Liver (tissue), 8 donors: ENCODE measurements at regions not wholly inside any gene's neighbourhood (a gene's known extent, or its start where the extent isn't known, plus 50 kb on each side); places are given as distances from the start of the nearest gene placed in this dataset.

Experiments used
- DNase-seq: peaks from one replicate; pipeline ENCODE4 v3.0.0-alpha.2; 2017; ENCODE audit warnings: low spot score
- H3K27ac ChIP-seq, 2 donors: one replicate each; pipeline ENCODE4 v1.7.0; 2013; ENCODE audit warnings: inconsistent platforms in 2 of 2, low read length in 2 of 2, control low read depth in 1 of 2, low read depth in 1 of 2, mild to moderate bottlenecking in 1 of 2
- H3K27me3 ChIP-seq, 4 donors: one replicate each; pipeline versions ENCODE4 v1.6.1 to v1.7.0; 2013; ENCODE audit warnings: low read length in 3 of 4, inconsistent platforms in 1 of 4, mild to moderate bottlenecking in 1 of 4, moderate library complexity in 1 of 4; ENCODE audit not compliant: control insufficient read depth in 4 of 4, insufficient read depth in 4 of 4
- H3K36me3 ChIP-seq, 4 donors: one replicate each; pipeline versions ENCODE4 v1.6.1 to v1.7.0; 2013; ENCODE audit warnings: low read length in 3 of 4, mild to moderate bottlenecking in 3 of 4, low read depth in 1 of 4, moderate library complexity in 1 of 4; ENCODE audit not compliant: control insufficient read depth in 4 of 4, insufficient read depth in 3 of 4
- H3K4me1 ChIP-seq, 4 donors: one replicate each; pipeline versions ENCODE4 v1.6.1 to v1.7.0; 2013; ENCODE audit warnings: low read length in 3 of 4, mild to moderate bottlenecking in 3 of 4, moderate library complexity in 1 of 4; ENCODE audit not compliant: control insufficient read depth in 4 of 4, insufficient read depth in 4 of 4
- H3K4me3 ChIP-seq, 3 donors: one replicate each; pipeline versions ENCODE4 v1.6.1 to v1.7.0; 2013; ENCODE audit warnings: low read length in 3 of 3, control low read depth in 1 of 3, low read depth in 1 of 3, mild to moderate bottlenecking in 1 of 3
- H3K9ac ChIP-seq, 2 donors: one replicate each; pipeline ENCODE4 v1.7.0; 2013; ENCODE audit warnings: low read length in 2 of 2, mild to moderate bottlenecking in 2 of 2, moderate library complexity in 2 of 2, control low read depth in 1 of 2, low read depth in 1 of 2
- H3K9me3 ChIP-seq, 4 donors: one replicate each; pipeline versions ENCODE4 v1.6.1 to v1.7.0; 2013; ENCODE audit warnings: low read length in 3 of 4; ENCODE audit not compliant: control insufficient read depth in 4 of 4
- EGR1 ChIP-seq, 2 donors: IDR thresholded peaks; 2 replicates each; pipeline ENCODE4 v1.6.1; 2016 to 2018; ENCODE audit warnings: antibody characterized with exemption in 2 of 2, low read depth in 2 of 2
- FOXA1 ChIP-seq: IDR thresholded peaks from 2 replicates; pipeline ENCODE4 v1.6.1; 2016; ENCODE audit warnings: antibody characterized with exemption
- FOXA2 ChIP-seq: IDR thresholded peaks from 2 replicates; pipeline ENCODE4 v1.6.1; 2016; ENCODE audit warnings: antibody characterized with exemption
- GABPA ChIP-seq, 2 donors: IDR thresholded peaks in 1 of 2; conservative IDR thresholded peaks in 1 of 2; 2 replicates each; pipeline ENCODE4 v1.6.1; 2016; ENCODE audit warnings: antibody characterized with exemption in 2 of 2, mild to moderate bottlenecking in 1 of 2, moderate library complexity in 1 of 2
- HNF4A ChIP-seq, 2 donors: conservative IDR thresholded peaks; 2 replicates each; pipeline ENCODE4 v1.6.1; 2016; ENCODE audit warnings: antibody characterized with exemption in 2 of 2, mild to moderate bottlenecking in 2 of 2
- HNF4G ChIP-seq: IDR thresholded peaks from 2 replicates; pipeline ENCODE4 v1.6.1; 2016; ENCODE audit warnings: antibody characterized with exemption
- JUND ChIP-seq, 2 donors: IDR thresholded peaks; 2 replicates each; pipeline ENCODE4 v1.6.1; 2016; ENCODE audit warnings: antibody characterized with exemption in 2 of 2
- NR2F2 ChIP-seq: IDR thresholded peaks from 2 replicates; pipeline ENCODE4 v1.6.1; 2016; ENCODE audit warnings: antibody characterized with exemption
- RAD21 ChIP-seq, 2 donors: IDR thresholded peaks; 2 replicates each; pipeline ENCODE4 v1.6.1; 2016; ENCODE audit warnings: antibody characterized with exemption in 2 of 2, mild to moderate bottlenecking in 2 of 2
- RXRA ChIP-seq, 2 donors: IDR thresholded peaks; 2 replicates each; pipeline ENCODE4 v1.6.1; 2017 to 2018; ENCODE audit warnings: antibody characterized with exemption in 2 of 2, mild to moderate bottlenecking in 1 of 2
- SP1 ChIP-seq: IDR thresholded peaks from 2 replicates; pipeline ENCODE4 v1.6.1; 2018; ENCODE audit warnings: antibody characterized with exemption, mild to moderate bottlenecking
- TAF1 ChIP-seq: conservative IDR thresholded peaks from 2 replicates; pipeline ENCODE4 v1.6.1; 2016; ENCODE audit warnings: antibody characterized with exemption, mild to moderate bottlenecking
- YY1 ChIP-seq: IDR thresholded peaks from 2 replicates; pipeline ENCODE4 v1.6.1; 2016; ENCODE audit warnings: antibody characterized with exemption, mild to moderate bottlenecking
- WGBS: extraction: QIAGEN DNeasy Blood & Tissue Kit; methylation state at CpG from one replicate; pipeline ENCODE4 v1.1.7; 2013; 5-methylcytosine and 5-hydroxymethylcytosine counted together
- TF ChIP-seq, protein P1 (sequence below): fragments of 150-350 bp; IDR thresholded peaks from 2 replicates; pipeline ENCODE4 v1.5.1; 2017; ENCODE audit warnings: improper control_type of control experiment, low read depth, low read length; ENCODE audit not compliant: missing input control
- TF ChIP-seq, protein P2 (sequence below): IDR thresholded peaks from 2 replicates; pipeline ENCODE4 v1.6.1; 2016; ENCODE audit warnings: antibody characterized with exemption
- TF ChIP-seq, protein P3 (sequence below): IDR thresholded peaks from 2 replicates; pipeline ENCODE4 v1.6.1; 2016; ENCODE audit warnings: antibody characterized with exemption
- TF ChIP-seq, protein P4 (sequence below): IDR thresholded peaks from 2 replicates; pipeline ENCODE4 v1.6.1; 2016; ENCODE audit warnings: antibody characterized with exemption
- donor health status: healthy.
- donor health status: healthy.
- donor health status: healthy.
- donor health status: healthy.
- donor health status: healthy.

DNA sequence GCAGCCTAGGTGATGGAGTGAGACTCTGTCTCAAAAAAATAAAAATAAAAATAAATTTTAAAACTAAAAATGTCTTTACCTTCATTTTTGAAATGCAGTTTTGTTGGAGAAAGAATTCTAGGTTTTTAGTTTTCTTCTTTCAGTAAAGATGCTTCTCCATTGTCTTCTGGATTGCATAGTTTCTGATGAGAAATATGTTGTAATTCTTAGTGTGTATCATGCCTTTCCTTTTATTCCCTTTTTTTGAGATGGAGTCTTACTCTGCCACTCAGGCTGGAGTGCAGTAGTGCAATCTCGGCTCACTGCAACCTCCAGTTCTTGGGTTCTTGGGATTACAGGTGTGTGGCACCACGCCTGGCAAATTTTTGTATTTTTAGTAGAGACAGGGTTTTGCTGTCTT is 130.0 kb upstream of the FBXO11 start:
- Histone ChIP-seq H3K36me3 (no peaks in the 10 kb centered on the region), H3K9ac (no peak overlapping the region), H3K27ac (no peak overlapping the region), H3K4me3 (no peak overlapping the region), H3K9me3 (peaks cover 0 to 5% (median under 1%) of the 10 kb centered on the region in 4 donors), H3K4me1 (no peaks in the 10 kb centered on the region), H3K27me3 (no peaks in the 10 kb centered on the region)
- TF ChIP-seq, protein P1, sequence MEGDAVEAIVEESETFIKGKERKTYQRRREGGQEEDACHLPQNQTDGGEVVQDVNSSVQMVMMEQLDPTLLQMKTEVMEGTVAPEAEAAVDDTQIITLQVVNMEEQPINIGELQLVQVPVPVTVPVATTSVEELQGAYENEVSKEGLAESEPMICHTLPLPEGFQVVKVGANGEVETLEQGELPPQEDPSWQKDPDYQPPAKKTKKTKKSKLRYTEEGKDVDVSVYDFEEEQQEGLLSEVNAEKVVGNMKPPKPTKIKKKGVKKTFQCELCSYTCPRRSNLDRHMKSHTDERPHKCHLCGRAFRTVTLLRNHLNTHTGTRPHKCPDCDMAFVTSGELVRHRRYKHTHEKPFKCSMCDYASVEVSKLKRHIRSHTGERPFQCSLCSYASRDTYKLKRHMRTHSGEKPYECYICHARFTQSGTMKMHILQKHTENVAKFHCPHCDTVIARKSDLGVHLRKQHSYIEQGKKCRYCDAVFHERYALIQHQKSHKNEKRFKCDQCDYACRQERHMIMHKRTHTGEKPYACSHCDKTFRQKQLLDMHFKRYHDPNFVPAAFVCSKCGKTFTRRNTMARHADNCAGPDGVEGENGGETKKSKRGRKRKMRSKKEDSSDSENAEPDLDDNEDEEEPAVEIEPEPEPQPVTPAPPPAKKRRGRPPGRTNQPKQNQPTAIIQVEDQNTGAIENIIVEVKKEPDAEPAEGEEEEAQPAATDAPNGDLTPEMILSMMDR, result no peak
- no peak for TF ChIP-seq SP1
- TF ChIP-seq RAD21 (IDR thresholded peaks at IDR 0.05), result no peak
- TF ChIP-seq, protein P2, sequence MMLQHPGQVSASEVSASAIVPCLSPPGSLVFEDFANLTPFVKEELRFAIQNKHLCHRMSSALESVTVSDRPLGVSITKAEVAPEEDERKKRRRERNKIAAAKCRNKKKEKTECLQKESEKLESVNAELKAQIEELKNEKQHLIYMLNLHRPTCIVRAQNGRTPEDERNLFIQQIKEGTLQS, result no peak
- TF ChIP-seq EGR1 (IDR thresholded peaks at IDR 0.05; ENCODE audit: low read depth in 2 of 2), result no peak
- TF ChIP-seq, protein P3, sequence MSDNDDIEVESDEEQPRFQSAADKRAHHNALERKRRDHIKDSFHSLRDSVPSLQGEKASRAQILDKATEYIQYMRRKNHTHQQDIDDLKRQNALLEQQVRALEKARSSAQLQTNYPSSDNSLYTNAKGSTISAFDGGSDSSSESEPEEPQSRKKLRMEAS, result no peak
- no peak for TF ChIP-seq TAF1
- TF ChIP-seq GABPA (IDR thresholded peaks at IDR 0.05 in 1 of 2, conservative IDR thresholded peaks at IDR 0.05 in 1 of 2), result no peak
- no peak for TF ChIP-seq NR2F2
- TF ChIP-seq JUND (IDR thresholded peaks at IDR 0.05), result no peak
- TF ChIP-seq HNF4G, result no peak
- TF ChIP-seq, protein P4, sequence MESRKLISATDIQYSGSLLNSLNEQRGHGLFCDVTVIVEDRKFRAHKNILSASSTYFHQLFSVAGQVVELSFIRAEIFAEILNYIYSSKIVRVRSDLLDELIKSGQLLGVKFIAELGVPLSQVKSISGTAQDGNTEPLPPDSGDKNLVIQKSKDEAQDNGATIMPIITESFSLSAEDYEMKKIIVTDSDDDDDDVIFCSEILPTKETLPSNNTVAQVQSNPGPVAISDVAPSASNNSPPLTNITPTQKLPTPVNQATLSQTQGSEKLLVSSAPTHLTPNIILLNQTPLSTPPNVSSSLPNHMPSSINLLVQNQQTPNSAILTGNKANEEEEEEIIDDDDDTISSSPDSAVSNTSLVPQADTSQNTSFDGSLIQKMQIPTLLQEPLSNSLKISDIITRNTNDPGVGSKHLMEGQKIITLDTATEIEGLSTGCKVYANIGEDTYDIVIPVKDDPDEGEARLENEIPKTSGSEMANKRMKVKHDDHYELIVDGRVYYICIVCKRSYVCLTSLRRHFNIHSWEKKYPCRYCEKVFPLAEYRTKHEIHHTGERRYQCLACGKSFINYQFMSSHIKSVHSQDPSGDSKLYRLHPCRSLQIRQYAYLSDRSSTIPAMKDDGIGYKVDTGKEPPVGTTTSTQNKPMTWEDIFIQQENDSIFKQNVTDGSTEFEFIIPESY, result no peak
- TF ChIP-seq RXRA (IDR thresholded peaks at IDR 0.05), result no peak
- WGBS, result 93% methylated on average over 2 of the region's 2 CpGs
- DNase-seq, result no peak

DNA sequence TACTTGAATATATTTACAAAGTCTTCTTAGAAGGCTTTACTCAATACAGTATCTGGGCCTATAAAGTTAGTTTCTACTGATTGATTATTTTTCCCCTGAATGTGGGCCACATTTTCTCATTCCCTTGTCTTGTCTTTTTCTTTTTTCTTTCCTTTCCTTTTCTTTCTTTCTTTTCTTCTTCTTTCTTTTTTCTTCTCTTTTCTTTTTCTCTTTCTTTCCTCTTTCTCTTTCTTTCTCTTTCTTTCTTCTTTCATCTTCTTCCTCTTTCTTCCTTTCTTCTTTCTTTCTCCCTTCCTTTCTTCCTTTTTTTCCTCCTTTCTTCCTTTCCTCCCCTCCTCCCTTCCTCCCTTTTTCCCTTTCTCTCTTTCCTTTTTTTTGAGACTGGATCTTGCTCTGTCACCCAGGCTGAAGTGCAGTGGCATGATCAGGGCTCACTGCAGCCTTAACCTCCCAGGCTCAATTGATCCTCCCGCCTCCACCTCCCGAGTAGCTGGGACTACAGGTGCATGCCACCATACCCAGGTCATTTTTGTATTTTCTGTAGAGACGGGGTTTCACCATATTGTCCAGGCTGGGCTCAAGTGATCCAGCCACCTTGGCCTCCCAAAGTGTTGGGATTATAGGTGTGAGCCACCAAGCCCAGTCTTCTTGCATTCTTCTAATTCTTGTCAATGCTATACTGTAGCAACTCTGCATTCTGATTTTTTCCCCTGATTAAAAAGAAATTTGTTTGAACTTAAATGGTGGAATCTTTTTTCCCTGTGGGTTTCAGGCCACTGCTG is 133.1 kb upstream of the FBXO11 start:
- no peak overlapping the region for H3K27ac ChIP-seq
- H3K36me3 ChIP-seq, result no peaks in the 10 kb centered on the region
- WGBS, result 89% methylated on average over 3 of the region's 3 CpGs
- no peaks in the 10 kb centered on the region for H3K4me1 ChIP-seq
- TF ChIP-seq RAD21 (IDR thresholded peaks at IDR 0.05) (no peak), EGR1 (IDR thresholded peaks at IDR 0.05; ENCODE audit: low read depth in 2 of 2) (no peak), HNF4A (conservative IDR thresholded peaks at IDR 0.05) (no peak), TAF1 (no peak), JUND (IDR thresholded peaks at IDR 0.05) (no peak), FOXA1 (no peak), YY1 (no peak), HNF4G (no peak), FOXA2 (no peak), SP1 (no peak), NR2F2 (no peak)
- TF ChIP-seq, protein P1, result no peak
- TF ChIP-seq, protein P2, result no peak
- H3K4me3 ChIP-seq, result no peak overlapping the region
- no peak overlapping the region for H3K9ac ChIP-seq
- peaks cover 0 to 5% (median under 1%) of the 10 kb centered on the region in 4 donors for H3K9me3 ChIP-seq
- DNase-seq, result no peak
- H3K27me3 ChIP-seq, result no peaks in the 10 kb centered on the region
